MCF 10A (cell line): ENCODE measurements at regions not wholly inside any gene's neighbourhood (a gene's known extent, or its start where the extent isn't known, plus 50 kb on each side); places are given as distances from the start of the nearest gene placed in this dataset.

ENCODE experiments used
- BruUV-seq: library from RNA; stranded (reverse); fragments of 400-500 nt; replicated peaks from 2 replicates; lab custom pipeline; 2021; lab: Mats Ljungman, UMichigan
- CTCF ChIA-PET: fragments of 300-600 bp; sonication (Branson Sonifier 250); formaldehyde crosslinking; extraction: SDS; loops from one replicate; lab custom pipeline; 2021; ENCODE audit warnings: antibody characterized with exemption, inconsistent platforms; lab: Yijun Ruan, JAX
- POLR2A ChIA-PET: fragments of 300-600, 350-650 bp; sonication (Branson Sonifier 250); formaldehyde crosslinking; extraction: SDS; loops from one replicate; lab custom pipeline; 2020; ENCODE audit warnings: antibody characterized with exemption, inconsistent platforms; lab: Yijun Ruan, JAX
- DNase-seq: peaks from one replicate; pipeline ENCODE4 v3.0.0-alpha.2; 2018; ENCODE audit not compliant: unreplicated experiment
- H3K27ac Mint-ChIP-seq: one replicate; pipeline ENCODE4 v1.8.0; 2022; ENCODE audit warnings: mild to moderate bottlenecking, low read depth, mixed read lengths; ENCODE audit not compliant: unreplicated experiment
- H3K27me3 Mint-ChIP-seq: one replicate; pipeline ENCODE4 v1.8.0; 2022; ENCODE audit warnings: mixed read lengths; ENCODE audit not compliant: insufficient read depth, unreplicated experiment
- H3K36me3 Mint-ChIP-seq: one replicate; pipeline ENCODE4 v1.8.0; 2022; ENCODE audit warnings: mild to moderate bottlenecking, moderate library complexity, mixed read lengths; ENCODE audit not compliant: insufficient read depth, unreplicated experiment
- H3K4me1 Mint-ChIP-seq: one replicate; pipeline ENCODE4 v1.8.0; 2022; ENCODE audit warnings: mixed read lengths; ENCODE audit not compliant: insufficient read depth, unreplicated experiment
- H3K4me3 Mint-ChIP-seq: one replicate; pipeline ENCODE4 v1.8.0; 2022; ENCODE audit warnings: mild to moderate bottlenecking, moderate library complexity, mixed read lengths; ENCODE audit not compliant: unreplicated experiment
- H3K9me3 Mint-ChIP-seq: one replicate; pipeline ENCODE4 v1.8.0; 2022; ENCODE audit warnings: mixed read lengths; ENCODE audit not compliant: unreplicated experiment
- intact Hi-C: fragments of 100-400 bp; cut with micrococcal nuclease; formaldehyde crosslinking; loops from 2 replicates; pipeline ENCODE4 v1.14.1; 2022
- TF ChIP-seq, protein P1 (sequence below): fragments of 200-600 bp; IDR thresholded peaks from one replicate; pipeline ENCODE4 v1.8.0; 2022; ENCODE audit warnings: antibody characterized with exemption, mild to moderate bottlenecking; ENCODE audit not compliant: unreplicated experiment

DNA sequence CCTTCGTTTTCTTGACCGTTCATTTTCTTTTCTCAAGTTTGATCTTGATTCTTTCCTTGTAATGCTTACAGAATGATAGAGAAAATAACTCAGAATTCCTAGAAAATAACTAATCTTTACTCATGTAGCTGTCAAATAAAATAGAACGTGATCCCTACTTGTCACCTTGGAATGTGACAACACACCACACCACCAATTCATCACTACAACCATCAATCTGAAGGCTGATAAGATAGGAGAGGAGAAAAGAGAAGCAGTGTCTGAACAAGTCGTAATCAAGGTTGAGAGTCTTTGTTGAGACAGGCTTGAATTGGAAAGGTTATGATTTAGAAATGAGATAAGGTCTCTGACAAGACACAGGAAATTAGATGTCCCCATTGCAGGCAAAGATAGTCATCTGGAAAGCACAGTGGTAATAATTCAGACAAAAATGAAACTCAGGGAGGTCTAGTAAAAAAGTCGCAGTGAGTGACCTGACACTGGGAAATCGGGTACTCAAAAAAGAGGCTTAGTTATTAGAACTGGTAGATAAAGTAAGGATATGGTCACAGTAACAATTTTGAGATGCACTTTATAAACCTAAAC, 456.2 kb downstream of the FAT4 start:
- TF ChIP-seq, protein P1, sequence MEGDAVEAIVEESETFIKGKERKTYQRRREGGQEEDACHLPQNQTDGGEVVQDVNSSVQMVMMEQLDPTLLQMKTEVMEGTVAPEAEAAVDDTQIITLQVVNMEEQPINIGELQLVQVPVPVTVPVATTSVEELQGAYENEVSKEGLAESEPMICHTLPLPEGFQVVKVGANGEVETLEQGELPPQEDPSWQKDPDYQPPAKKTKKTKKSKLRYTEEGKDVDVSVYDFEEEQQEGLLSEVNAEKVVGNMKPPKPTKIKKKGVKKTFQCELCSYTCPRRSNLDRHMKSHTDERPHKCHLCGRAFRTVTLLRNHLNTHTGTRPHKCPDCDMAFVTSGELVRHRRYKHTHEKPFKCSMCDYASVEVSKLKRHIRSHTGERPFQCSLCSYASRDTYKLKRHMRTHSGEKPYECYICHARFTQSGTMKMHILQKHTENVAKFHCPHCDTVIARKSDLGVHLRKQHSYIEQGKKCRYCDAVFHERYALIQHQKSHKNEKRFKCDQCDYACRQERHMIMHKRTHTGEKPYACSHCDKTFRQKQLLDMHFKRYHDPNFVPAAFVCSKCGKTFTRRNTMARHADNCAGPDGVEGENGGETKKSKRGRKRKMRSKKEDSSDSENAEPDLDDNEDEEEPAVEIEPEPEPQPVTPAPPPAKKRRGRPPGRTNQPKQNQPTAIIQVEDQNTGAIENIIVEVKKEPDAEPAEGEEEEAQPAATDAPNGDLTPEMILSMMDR: no peak
- intact Hi-C loops: no loop called here
- Mint-ChIP-seq H3K4me1 (peaks cover 5% of the 10 kb centered on the region), H3K27me3 (no peaks in the 10 kb centered on the region), H3K4me3 (no peak overlapping the region), H3K9me3 (no peaks in the 10 kb centered on the region), H3K36me3 (no peaks in the 10 kb centered on the region), H3K27ac (no peak overlapping the region)
- ChIA-PET POLR2A (no interaction called here), CTCF (interaction anchor here (0.6 kb wide), 2 partner anchors 9 to 30 kb away, joined by 3 read pairs; no protein-coding TSS in a partner anchor)
- BruUV-seq: no TSS peak
- no peak for DNase-seq

- intact Hi-C loops: no loop called here
- TF ChIP-seq, protein P1: no peak
- POLR2A ChIA-PET: no interaction called here
- CTCF ChIA-PET: no interaction called here
- peaks cover 5% of the 10 kb centered on the region for H3K4me1 Mint-ChIP-seq
- H3K27me3 Mint-ChIP-seq: no peaks in the 10 kb centered on the region
- H3K4me3 Mint-ChIP-seq: no peak overlapping the region
- H3K36me3 Mint-ChIP-seq: no peaks in the 10 kb centered on the region
- no peaks in the 10 kb centered on the region for H3K9me3 Mint-ChIP-seq
- DNase-seq: no peak
- BruUV-seq: no TSS peak
- no peak overlapping the region for H3K27ac Mint-ChIP-seq
These were observed 457.9 kb downstream of the FAT4 start for GRCh38 chr4:125772680-125773079.

GRCh38 chr4:125773502-125773901, 458.7 kb downstream of the FAT4 start:
- H3K4me1 Mint-ChIP-seq: peaks cover 5% of the 10 kb centered on the region
- intact Hi-C loops: no loop called here
- TF ChIP-seq, protein P1: no peak
- H3K9me3 Mint-ChIP-seq: no peaks in the 10 kb centered on the region
- DNase-seq: no peak
- H3K36me3 Mint-ChIP-seq: no peaks in the 10 kb centered on the region
- CTCF ChIA-PET: no interaction called here
- no TSS peak for BruUV-seq
- H3K4me3 Mint-ChIP-seq: no peak overlapping the region
- H3K27me3 Mint-ChIP-seq: no peaks in the 10 kb centered on the region
- no peak overlapping the region for H3K27ac Mint-ChIP-seq
- POLR2A ChIA-PET: no interaction called here

DNA sequence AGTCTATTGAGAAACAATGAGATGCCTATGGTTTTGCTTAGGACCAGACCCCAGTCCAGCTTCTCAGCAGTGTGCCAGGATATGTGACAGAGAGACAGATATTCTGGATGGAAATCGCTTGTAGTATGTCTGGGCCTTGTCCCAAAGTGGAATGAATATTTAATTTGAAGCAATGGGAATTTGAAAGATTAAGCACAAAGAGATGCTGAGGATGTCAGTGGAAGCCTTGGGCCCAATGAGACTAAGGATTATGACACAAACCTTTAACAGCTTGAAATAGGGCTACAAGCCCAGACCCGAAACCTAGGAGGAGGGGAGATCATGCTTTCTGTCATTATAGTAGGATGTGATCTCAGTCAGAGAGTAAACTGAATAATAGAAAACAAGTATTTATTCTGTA, 459.2 kb downstream of the FAT4 start:
- intact Hi-C loops: no loop called here
- TF ChIP-seq, protein P1: no peak
- BruUV-seq: no TSS peak
- no peaks in the 10 kb centered on the region for H3K36me3 Mint-ChIP-seq
- H3K9me3 Mint-ChIP-seq: no peaks in the 10 kb centered on the region
- H3K4me1 Mint-ChIP-seq: peaks cover 5% of the 10 kb centered on the region
- ChIA-PET CTCF (no interaction called here), POLR2A (no interaction called here)
- H3K27ac Mint-ChIP-seq: no peak overlapping the region
- no peaks in the 10 kb centered on the region for H3K27me3 Mint-ChIP-seq
- no peak for DNase-seq
- no peak overlapping the region for H3K4me3 Mint-ChIP-seq
